Right lobe of liver (tissue), 4 donors: ENCODE measurements at regions not wholly inside any gene's neighbourhood (a gene's known extent, or its start where the extent isn't known, plus 50 kb on each side); places are given as distances from the start of the nearest gene placed in this dataset.

ENCODE experiments used
- POLR2A ChIP-seq: fragments of 450-650 bp; IDR thresholded peaks from one replicate; pipeline ENCODE4 v1.6.1; 2017; ENCODE audit warnings: antibody characterized with exemption, mild to moderate bottlenecking
- TF ChIP-seq, protein P1 (sequence below), 4 donors: fragments of 200-600 bp in 3 of 4; fragments of 450-650 bp in 1 of 4; IDR thresholded peaks; one replicate each; pipeline versions ENCODE4 v1.5.1 to v1.8.0; 2016 to 2022; ENCODE audit warnings: antibody characterized with exemption in 4 of 4, mild to moderate bottlenecking in 2 of 4
- donor health status: DM: no; HTN: no; CAD: no.
- donor health status: DM: no; HTN: no; CAD: no.
- donor health status: DM: no; HTN: yes; CAD: no.

DNA sequence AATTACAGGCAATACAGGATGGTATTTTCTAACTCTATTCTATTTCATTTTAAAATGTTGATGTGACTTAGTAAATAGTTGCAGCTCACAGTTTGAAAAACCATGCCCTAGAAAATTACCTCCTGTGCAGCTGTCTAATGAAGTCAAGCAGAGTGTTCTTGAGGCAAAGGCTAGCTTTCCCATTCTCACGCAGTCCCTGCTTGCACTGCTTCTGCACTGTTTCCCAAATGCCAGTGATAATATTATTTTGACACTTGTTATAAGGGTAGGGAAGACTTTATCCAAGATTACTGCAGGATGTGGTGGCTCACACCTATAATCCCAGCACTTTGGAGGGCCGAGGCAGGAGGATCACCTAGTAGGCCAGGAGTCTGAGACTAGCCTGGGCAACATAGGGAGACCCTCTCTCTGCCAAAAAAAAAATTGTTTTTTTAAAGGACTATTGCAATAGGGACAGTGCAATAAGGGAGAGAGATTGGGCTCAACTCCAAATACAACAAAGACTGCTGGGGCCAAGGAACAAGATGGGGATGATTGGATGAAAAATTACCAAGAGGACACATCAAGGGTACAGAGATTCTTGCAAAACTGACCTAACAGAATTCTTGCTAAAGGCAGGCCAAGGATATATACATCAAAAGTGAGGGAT lies 196.1 kb downstream of the LY86 start:
- TF ChIP-seq, protein P1, sequence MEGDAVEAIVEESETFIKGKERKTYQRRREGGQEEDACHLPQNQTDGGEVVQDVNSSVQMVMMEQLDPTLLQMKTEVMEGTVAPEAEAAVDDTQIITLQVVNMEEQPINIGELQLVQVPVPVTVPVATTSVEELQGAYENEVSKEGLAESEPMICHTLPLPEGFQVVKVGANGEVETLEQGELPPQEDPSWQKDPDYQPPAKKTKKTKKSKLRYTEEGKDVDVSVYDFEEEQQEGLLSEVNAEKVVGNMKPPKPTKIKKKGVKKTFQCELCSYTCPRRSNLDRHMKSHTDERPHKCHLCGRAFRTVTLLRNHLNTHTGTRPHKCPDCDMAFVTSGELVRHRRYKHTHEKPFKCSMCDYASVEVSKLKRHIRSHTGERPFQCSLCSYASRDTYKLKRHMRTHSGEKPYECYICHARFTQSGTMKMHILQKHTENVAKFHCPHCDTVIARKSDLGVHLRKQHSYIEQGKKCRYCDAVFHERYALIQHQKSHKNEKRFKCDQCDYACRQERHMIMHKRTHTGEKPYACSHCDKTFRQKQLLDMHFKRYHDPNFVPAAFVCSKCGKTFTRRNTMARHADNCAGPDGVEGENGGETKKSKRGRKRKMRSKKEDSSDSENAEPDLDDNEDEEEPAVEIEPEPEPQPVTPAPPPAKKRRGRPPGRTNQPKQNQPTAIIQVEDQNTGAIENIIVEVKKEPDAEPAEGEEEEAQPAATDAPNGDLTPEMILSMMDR (IDR thresholded peaks at IDR 0.05), result no peak
- TF ChIP-seq POLR2A, result no peak
